HEK293 (cell line): ENCODE measurements at regions not wholly inside any gene's neighbourhood (a gene's known extent, or its start where the extent isn't known, plus 50 kb on each side); places are given as distances from the start of the nearest gene placed in this dataset.

Experiments
- CTCF ChIA-PET: fragments of 350-600 bp; formaldehyde crosslinking; extraction: SDS; loops from one replicate; lab custom pipeline; 2021; ENCODE audit warnings: antibody characterized with exemption; lab: Yijun Ruan, JAX
- POLR2A ChIA-PET: fragments of 300-600 bp; formaldehyde crosslinking; extraction: SDS; loops from one replicate; lab custom pipeline; 2020; ENCODE audit warnings: antibody characterized with exemption, inconsistent platforms; lab: Yijun Ruan, JAX
- H3K27ac ChIP-seq: fragments of 200-500 bp; sonication (Bioruptor generic); 2 replicates; pipeline ENCODE4 v1.5.1; 2014; ENCODE audit warnings: low read depth, low read length, control low read depth, inconsistent platforms; ENCODE audit errors: extremely low read depth
- H3K36me3 ChIP-seq, 2 experiments: fragments of 200-500 bp in 1 of 2; sonication (Bioruptor generic) in 1 of 2; 1 replicate in 1 of 2; 2 replicates in 1 of 2; pipeline ENCODE4 v1.5.1; 2014 to 2017; ENCODE audit warnings: inconsistent platforms in 2 of 2, low read length in 2 of 2; ENCODE audit not compliant: control insufficient read depth in 2 of 2, insufficient read depth in 1 of 2
- H3K4me1 ChIP-seq: fragments of 200-500 bp; sonication (Bioruptor generic); 2 replicates; pipeline ENCODE4 v1.5.1; 2014; ENCODE audit warnings: mild to moderate bottlenecking, low read length, inconsistent platforms; ENCODE audit not compliant: control insufficient read depth, insufficient read depth
- H3K4me3 ChIP-seq: 2 replicates; pipeline ENCODE4 v1.5.1; 2011; ENCODE audit warnings: low read depth, mild to moderate bottlenecking, control low read depth, low read length, moderate library complexity
- H3K9me3 ChIP-seq: fragments of 200-500 bp; sonication (Bioruptor generic); 2 replicates; pipeline ENCODE4 v1.5.1; 2014; ENCODE audit warnings: low read depth, low read length, inconsistent platforms; ENCODE audit not compliant: control insufficient read depth, insufficient read depth
- EGR2 ChIP-seq: fragments of 450-650 bp; formaldehyde crosslinking; IDR thresholded peaks from 2 replicates; pipeline ENCODE4 v1.5.1; 2016; ENCODE audit warnings: low read depth, missing biosample characterization, missing genetic modification characterization
- GLI2 ChIP-seq: fragments of 450-650 bp; formaldehyde crosslinking; IDR thresholded peaks from 2 replicates; pipeline ENCODE4; 2017; ENCODE audit warnings: missing biosample characterization, missing genetic modification characterization, low read depth, borderline replicate concordance
- GLIS2 ChIP-seq: fragments of 450-650 bp; formaldehyde crosslinking; IDR thresholded peaks from 2 replicates; pipeline ENCODE4 v1.5.1; 2016; ENCODE audit warnings: missing biosample characterization, missing genetic modification characterization
- KLF8 ChIP-seq: fragments of 450-650 bp; formaldehyde crosslinking; IDR thresholded peaks from 2 replicates; pipeline ENCODE4 v1.5.1; 2016; ENCODE audit warnings: missing biosample characterization, missing genetic modification characterization
- KLF9 ChIP-seq: fragments of 450-650 bp; formaldehyde crosslinking; IDR thresholded peaks from 2 replicates; pipeline ENCODE4 v1.5.1; 2016; ENCODE audit warnings: missing biosample characterization, missing genetic modification characterization, low read depth
- OSR2 ChIP-seq: fragments of 450-650 bp; formaldehyde crosslinking; IDR thresholded peaks from 2 replicates; pipeline ENCODE4 v1.5.1; 2016; ENCODE audit warnings: missing biosample characterization, missing genetic modification characterization
- WT1 ChIP-seq: fragments of 450-650 bp; formaldehyde crosslinking; IDR thresholded peaks from 2 replicates; pipeline ENCODE4 v1.5.1; 2016; ENCODE audit warnings: missing biosample characterization, missing genetic modification characterization
- ZBTB20 ChIP-seq: fragments of 450-650 bp; formaldehyde crosslinking; IDR thresholded peaks from 2 replicates; pipeline ENCODE4 v1.5.1; 2016; ENCODE audit warnings: missing biosample characterization, missing genetic modification characterization
- ZFP3 ChIP-seq: fragments of 450-650 bp; formaldehyde crosslinking; IDR thresholded peaks from 2 replicates; pipeline ENCODE4 v1.5.1; 2016; ENCODE audit warnings: low read depth, missing biosample characterization, missing genetic modification characterization
- ZFP37 ChIP-seq: fragments of 450-650 bp; formaldehyde crosslinking; IDR thresholded peaks from 2 replicates; pipeline ENCODE4 v1.5.1; 2016; ENCODE audit warnings: missing biosample characterization, missing genetic modification characterization
- ZNF133 ChIP-seq: fragments of 450-650 bp; formaldehyde crosslinking; IDR thresholded peaks from 2 replicates; pipeline ENCODE4 v1.5.1; 2016; ENCODE audit warnings: missing biosample characterization, missing genetic modification characterization
- ZNF202 ChIP-seq: fragments of 450-650 bp; formaldehyde crosslinking; IDR thresholded peaks from 2 replicates; pipeline ENCODE4 v1.5.1; 2016; ENCODE audit warnings: missing biosample characterization, missing genetic modification characterization, borderline replicate concordance
- ZNF302 ChIP-seq: fragments of 450-650 bp; formaldehyde crosslinking; IDR thresholded peaks from 2 replicates; pipeline ENCODE4 v1.5.1; 2016; ENCODE audit warnings: missing biosample characterization, missing genetic modification characterization, low read depth
- ZNF404 ChIP-seq: fragments of 450-650 bp; formaldehyde crosslinking; IDR thresholded peaks from 2 replicates; pipeline ENCODE4 v1.5.1; 2017; ENCODE audit warnings: missing biosample characterization, missing genetic modification characterization
- ZNF544 ChIP-seq: fragments of 450-650 bp; formaldehyde crosslinking; IDR thresholded peaks from 2 replicates; pipeline ENCODE4 v1.5.0; 2017; ENCODE audit warnings: missing biosample characterization, missing genetic modification characterization
- ZNF548 ChIP-seq: fragments of 450-650 bp; formaldehyde crosslinking; IDR thresholded peaks from 2 replicates; pipeline ENCODE4 v1.5.1; 2016; ENCODE audit warnings: missing biosample characterization, missing genetic modification characterization
- ZNF621 ChIP-seq: fragments of 450-650 bp; formaldehyde crosslinking; IDR thresholded peaks from 2 replicates; pipeline ENCODE4 v1.5.1; 2017; ENCODE audit warnings: missing biosample characterization, missing genetic modification characterization
- ZNF658 ChIP-seq: fragments of 450-650 bp; formaldehyde crosslinking; IDR thresholded peaks from 2 replicates; pipeline ENCODE4; 2016; ENCODE audit warnings: missing biosample characterization, missing genetic modification characterization
- ZNF747 ChIP-seq: fragments of 450-650 bp; formaldehyde crosslinking; IDR thresholded peaks from 2 replicates; pipeline ENCODE4 v1.5.1; 2016; ENCODE audit warnings: missing biosample characterization, missing genetic modification characterization
- TF ChIP-seq, protein P1 (sequence below): fragments of 450-650 bp; formaldehyde crosslinking; IDR thresholded peaks from 2 replicates; pipeline ENCODE4 v1.5.1; 2016; ENCODE audit warnings: missing biosample characterization, missing genetic modification characterization
- TF ChIP-seq, protein P2 (sequence below): fragments of 450-650 bp; formaldehyde crosslinking; IDR thresholded peaks from 2 replicates; pipeline ENCODE4 v1.5.1; 2016; ENCODE audit warnings: missing biosample characterization, missing genetic modification characterization, low read depth
- TF ChIP-seq, protein P3 (sequence below): fragments of 450-650 bp; formaldehyde crosslinking; IDR thresholded peaks from 2 replicates; pipeline ENCODE4 v1.5.1; 2016; ENCODE audit warnings: missing biosample characterization, missing genetic modification characterization, low read depth
- TF ChIP-seq, protein P4 (sequence below): fragments of 450-650 bp; formaldehyde crosslinking; IDR thresholded peaks from 2 replicates; pipeline ENCODE4 v1.5.1; 2016; ENCODE audit warnings: missing biosample characterization, missing genetic modification characterization

DNA sequence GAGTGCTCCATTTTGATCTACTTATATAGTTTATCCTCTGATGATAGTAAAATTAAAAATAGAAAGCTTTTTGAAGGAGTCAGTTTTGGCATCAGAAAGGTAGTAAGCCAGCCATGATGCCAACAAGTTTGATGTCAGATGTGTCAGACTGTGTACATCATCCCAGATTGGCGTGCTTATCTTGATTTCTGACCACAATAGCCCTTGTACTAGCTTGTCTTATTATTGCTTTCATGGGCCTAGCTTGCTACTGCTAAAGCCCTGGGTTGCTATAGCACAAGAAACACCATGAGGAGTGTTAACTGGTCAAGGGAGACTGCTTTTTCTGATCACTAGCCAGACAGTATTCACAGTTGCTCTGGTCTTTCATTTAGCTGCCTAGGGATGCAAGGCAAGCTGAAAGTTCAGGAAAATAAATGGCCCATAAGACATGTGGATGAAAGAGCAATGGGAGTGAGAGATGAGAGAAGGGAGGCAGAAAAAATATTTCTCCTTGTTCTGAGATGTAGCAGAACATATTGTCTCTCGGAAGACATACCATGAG, 1038.5 kb downstream of the JRKL start (continued):
- TF ChIP-seq, protein P1, sequence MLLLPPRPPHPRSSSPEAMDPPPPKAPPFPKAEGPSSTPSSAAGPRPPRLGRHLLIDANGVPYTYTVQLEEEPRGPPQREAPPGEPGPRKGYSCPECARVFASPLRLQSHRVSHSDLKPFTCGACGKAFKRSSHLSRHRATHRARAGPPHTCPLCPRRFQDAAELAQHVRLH (tag by site-specific recombination): no peak
- no peak for TF ChIP-seq ZBTB20 (tag by site-specific recombination)

DNA sequence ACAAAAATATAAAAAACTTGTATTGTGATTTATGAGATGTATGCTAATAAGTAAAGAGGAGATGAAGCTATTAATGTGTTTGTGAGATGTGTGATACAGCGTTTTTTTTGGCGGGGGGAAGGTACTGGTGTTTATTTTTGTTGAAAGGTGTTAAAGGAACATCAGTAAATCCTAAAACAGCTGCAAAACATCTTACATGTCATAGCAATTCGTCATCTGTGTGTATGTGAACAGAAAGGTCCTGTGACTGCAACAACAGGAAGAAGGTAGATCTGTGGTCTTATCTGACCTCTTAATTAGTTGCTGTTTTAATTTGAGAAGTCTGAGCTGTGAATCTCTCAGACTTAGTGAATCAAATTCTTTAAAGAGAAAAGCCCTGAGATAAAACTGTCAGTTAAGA, 1041.1 kb downstream of the JRKL start:
- no peak overlapping the region for H3K4me3 ChIP-seq
- no peak overlapping the region for H3K27ac ChIP-seq
- TF ChIP-seq KLF9: no peak
- TF ChIP-seq, protein P2, sequence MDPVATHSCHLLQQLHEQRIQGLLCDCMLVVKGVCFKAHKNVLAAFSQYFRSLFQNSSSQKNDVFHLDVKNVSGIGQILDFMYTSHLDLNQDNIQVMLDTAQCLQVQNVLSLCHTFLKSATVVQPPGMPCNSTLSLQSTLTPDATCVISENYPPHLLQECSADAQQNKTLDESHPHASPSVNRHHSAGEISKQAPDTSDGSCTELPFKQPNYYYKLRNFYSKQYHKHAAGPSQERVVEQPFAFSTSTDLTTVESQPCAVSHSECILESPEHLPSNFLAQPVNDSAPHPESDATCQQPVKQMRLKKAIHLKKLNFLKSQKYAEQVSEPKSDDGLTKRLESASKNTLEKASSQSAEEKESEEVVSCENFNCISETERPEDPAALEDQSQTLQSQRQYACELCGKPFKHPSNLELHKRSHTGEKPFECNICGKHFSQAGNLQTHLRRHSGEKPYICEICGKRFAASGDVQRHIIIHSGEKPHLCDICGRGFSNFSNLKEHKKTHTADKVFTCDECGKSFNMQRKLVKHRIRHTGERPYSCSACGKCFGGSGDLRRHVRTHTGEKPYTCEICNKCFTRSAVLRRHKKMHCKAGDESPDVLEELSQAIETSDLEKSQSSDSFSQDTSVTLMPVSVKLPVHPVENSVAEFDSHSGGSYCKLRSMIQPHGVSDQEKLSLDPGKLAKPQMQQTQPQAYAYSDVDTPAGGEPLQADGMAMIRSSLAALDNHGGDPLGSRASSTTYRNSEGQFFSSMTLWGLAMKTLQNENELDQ (tag by site-specific recombination): no peak
- no peak for TF ChIP-seq ZFP3 (tag by site-specific recombination)
- no peak for TF ChIP-seq GLI2 (tag by site-specific recombination)
- H3K4me1 ChIP-seq: no peaks in the 10 kb centered on the region
- ChIA-PET CTCF (no interaction called here), POLR2A (no interaction called here)
- no peaks in the 10 kb centered on the region for H3K36me3 ChIP-seq
- no peaks in the 10 kb centered on the region for H3K9me3 ChIP-seq

DNA sequence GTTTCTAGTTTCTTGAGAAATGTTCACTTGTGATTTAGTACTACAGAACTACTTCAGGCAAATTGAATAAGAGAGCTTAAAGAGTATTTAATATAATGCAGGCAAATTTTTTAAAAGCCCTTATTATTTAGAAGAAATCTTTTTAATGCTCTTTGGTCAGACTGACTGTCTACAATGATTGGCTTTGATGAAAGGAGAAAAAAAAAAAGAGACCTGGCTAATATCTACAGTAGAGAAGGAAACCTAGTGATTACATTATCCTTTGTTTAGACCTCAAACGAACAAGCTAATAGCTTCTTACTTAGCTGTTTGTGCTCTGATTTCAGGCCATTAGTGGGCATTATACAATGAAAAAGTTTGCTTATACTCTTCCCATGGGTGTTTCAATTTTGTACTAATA, 1043.1 kb downstream of the JRKL start:
- H3K4me1 ChIP-seq: no peaks in the 10 kb centered on the region
- no peaks in the 10 kb centered on the region for H3K9me3 ChIP-seq
- TF ChIP-seq ZNF747 (no peak), ZNF621 (tag by site-specific recombination) (no peak), ZNF404 (tag by site-specific recombination) (no peak), GLIS2 (tag by site-specific recombination) (no peak), WT1 (tag by site-specific recombination) (no peak), ZNF133 (tag by site-specific recombination) (no peak), ZNF548 (no peak)
- no peak overlapping the region for H3K27ac ChIP-seq
- CTCF ChIA-PET: no interaction called here
- POLR2A ChIA-PET: no interaction called here
- no peak overlapping the region for H3K4me3 ChIP-seq
- H3K36me3 ChIP-seq: no peaks in the 10 kb centered on the region

DNA sequence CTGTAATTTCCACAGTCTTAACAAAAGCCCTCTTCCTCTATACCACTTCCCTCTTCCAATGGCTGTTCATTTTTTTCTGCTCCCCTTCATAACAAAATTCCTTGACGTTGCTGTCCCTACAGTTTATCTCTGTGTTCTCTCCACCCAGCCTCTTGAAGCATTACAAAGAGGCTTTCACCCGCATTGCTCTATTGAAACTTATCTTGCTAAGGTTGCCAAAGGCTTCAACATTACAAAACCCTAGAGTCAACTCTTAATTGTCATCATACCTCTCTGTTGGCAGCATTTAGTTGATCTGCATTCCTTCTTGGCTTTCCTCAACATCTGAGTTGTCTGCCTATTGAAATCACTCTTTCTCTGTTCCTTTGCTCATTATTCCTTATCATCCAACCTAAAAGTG, 1055.7 kb downstream of the JRKL start:
- ChIA-PET CTCF (no interaction called here), POLR2A (no interaction called here)
- H3K4me3 ChIP-seq: no peak overlapping the region
- H3K36me3 ChIP-seq: no peaks in the 10 kb centered on the region
- no peak overlapping the region for H3K27ac ChIP-seq
- TF ChIP-seq ZNF202 (tag by site-specific recombination) (no peak), KLF8 (tag by site-specific recombination) (no peak), ZNF302 (tag by site-specific recombination) (no peak), ZNF544 (tag by site-specific recombination) (no peak), OSR2 (tag by site-specific recombination) (no peak), ZNF658 (tag by site-specific recombination) (no peak), ZFP37 (tag by site-specific recombination) (no peak), EGR2 (tag by site-specific recombination) (no peak)
- TF ChIP-seq, protein P3, sequence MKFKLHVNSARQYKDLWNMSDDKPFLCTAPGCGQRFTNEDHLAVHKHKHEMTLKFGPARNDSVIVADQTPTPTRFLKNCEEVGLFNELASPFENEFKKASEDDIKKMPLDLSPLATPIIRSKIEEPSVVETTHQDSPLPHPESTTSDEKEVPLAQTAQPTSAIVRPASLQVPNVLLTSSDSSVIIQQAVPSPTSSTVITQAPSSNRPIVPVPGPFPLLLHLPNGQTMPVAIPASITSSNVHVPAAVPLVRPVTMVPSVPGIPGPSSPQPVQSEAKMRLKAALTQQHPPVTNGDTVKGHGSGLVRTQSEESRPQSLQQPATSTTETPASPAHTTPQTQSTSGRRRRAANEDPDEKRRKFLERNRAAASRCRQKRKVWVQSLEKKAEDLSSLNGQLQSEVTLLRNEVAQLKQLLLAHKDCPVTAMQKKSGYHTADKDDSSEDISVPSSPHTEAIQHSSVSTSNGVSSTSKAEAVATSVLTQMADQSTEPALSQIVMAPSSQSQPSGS: no peak
- TF ChIP-seq, protein P4, sequence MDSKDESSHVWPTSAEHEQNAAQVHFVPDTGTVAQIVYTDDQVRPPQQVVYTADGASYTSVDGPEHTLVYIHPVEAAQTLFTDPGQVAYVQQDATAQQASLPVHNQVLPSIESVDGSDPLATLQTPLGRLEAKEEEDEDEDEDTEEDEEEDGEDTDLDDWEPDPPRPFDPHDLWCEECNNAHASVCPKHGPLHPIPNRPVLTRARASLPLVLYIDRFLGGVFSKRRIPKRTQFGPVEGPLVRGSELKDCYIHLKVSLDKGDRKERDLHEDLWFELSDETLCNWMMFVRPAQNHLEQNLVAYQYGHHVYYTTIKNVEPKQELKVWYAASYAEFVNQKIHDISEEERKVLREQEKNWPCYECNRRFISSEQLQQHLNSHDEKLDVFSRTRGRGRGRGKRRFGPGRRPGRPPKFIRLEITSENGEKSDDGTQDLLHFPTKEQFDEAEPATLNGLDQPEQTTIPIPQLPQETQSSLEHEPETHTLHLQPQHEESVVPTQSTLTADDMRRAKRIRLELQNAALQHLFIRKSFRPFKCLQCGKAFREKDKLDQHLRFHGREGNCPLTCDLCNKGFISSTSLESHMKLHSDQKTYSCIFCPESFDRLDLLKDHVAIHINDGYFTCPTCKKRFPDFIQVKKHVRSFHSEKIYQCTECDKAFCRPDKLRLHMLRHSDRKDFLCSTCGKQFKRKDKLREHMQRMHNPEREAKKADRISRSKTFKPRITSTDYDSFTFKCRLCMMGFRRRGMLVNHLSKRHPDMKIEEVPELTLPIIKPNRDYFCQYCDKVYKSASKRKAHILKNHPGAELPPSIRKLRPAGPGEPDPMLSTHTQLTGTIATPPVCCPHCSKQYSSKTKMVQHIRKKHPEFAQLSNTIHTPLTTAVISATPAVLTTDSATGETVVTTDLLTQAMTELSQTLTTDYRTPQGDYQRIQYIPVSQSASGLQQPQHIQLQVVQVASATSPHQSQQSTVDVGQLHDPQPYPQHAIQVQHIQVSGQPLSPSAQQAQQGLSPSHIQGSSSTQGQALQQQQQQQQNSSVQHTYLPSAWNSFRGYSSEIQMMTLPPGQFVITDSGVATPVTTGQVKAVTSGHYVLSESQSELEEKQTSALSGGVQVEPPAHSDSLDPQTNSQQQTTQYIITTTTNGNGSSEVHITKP (tag by site-specific recombination): no peak
- no peaks in the 10 kb centered on the region for H3K4me1 ChIP-seq
- H3K9me3 ChIP-seq: no peaks in the 10 kb centered on the region
